Suppressor macrophage treated with lipopolysaccharide for 4 hours (primary cell): ENCODE measurements at regions not wholly inside any gene's neighbourhood (a gene's known extent, or its start where the extent isn't known, plus 50 kb on each side); places are given as distances from the start of the nearest gene placed in this dataset.
"Not testable (repeated sequence)": the region's sequence is repeated elsewhere in the genome, so short reads cannot be mapped to it uniquely, and the experiment has no call there.

ENCODE experiments used
- DNase-seq: peaks from one replicate; pipeline ENCODE4 v3.0.0-alpha.2; 2020

DNA sequence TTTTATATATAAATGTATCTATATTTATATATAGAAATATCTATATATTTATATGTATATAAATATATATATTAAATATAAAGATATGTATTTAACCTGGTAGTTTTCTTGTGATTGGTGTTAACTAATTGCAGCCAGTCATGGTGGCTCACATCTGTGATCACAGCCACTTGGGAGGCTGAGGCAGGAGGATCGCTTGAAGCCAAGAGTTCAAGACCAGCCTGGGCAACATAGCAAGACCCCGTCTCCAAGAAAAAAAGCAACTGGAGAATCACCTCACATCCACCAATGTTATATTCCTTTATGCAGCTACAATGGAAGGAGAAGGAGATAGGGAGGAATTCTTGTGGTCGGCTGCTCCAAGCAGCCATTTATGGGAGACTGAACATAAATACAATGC lies 224.9 kb downstream of the BAMBI start:
- no peak for DNase-seq

DNA sequence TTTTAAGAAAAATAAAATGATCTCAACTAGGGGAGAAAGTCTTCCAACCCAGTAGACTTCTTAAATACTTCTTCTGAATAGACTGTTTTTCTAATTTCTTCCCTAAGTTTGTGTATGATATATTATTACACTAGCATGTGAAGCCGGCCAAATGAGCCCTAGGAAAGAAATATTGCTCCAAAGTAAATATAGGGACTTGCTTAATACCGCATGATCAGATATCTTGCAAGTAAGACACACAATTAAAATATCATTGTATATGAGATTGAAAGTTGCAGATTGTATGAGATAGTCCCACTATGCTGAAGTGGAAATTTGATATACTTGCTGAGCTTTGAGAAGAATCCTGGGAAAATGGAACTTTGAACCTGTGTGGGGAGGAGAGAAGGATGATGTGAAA lies 225.7 kb downstream of the BAMBI start:
- DNase-seq = no peak

DNA sequence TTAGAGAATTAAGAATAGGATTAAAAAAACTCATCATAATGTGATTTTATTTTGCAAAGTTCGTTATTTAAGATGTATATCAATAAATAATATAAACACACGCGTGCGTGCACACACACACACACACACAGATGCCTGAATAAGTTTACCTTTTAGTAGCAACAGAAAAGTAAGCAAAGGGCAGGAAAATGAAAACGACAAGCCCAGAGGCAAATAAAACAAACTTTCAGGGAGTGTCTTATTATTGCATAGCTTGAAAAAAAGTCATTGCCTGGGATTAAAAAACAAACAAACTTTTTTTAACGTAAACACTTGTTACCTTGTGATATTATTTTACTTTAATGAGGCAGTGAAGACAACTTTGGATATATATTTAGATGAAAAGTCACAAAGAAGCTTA lies 226.4 kb downstream of the BAMBI start:
- no peak for DNase-seq

DNA sequence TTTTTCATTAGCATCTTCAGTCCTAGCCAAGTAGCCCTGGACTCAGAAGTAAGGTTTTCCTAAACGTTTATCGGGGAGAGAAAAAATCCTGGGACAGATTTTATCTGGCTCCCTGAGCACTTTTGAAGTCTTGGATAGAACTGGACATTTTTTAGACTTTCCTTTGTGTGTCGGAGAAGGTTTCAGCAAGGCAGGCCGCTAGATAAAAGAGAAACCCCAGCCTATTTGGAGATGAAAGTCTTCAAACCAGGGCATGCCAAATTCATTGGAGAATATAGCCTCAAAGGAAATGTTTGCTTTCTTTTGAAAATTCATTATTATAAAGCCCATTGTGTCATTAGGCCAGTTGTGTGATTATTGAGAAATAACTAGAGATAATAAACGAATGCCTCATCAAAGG lies 228.1 kb downstream of the BAMBI start:
- DNase-seq = no peak

DNA sequence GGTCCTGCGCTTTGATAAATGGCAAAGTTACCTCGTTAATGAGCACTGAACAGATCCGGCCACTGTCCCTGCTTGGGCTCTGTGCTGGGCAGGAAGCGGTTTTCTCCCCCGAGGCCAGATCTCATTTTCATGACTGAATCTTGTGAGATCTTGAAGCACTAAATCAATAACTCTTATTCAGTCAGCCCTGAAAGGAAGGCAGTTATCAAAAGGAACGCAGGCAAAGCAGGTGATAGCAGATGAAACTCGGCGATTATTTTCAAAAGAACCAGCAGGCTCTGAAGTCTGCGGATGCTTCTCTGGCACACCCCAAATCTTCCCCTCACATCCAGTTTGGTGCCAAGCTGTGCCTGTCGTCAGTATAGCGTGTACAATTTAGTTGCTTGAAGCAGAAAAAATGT lies 228.7 kb downstream of the BAMBI start:
- no peak for DNase-seq

DNA sequence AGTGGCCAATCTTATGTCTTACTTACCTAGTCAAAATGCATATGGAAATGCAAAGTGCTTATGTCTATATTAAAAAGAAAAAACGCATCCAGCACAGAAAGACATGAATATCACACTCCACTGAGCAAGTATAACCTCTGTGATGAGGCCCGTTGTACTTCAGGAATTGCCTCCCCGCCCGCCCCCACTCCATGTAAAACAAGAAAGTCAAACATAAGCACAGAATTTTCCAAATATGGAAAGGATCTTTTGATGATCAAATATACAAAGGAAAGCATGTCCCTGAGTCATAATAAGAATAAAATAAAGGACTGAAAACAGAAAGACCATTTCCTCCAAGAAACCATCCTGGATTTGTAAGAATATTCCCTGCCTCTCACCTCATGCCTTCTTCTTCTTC lies 229.1 kb downstream of the BAMBI start:
- DNase-seq = no peak

DNA sequence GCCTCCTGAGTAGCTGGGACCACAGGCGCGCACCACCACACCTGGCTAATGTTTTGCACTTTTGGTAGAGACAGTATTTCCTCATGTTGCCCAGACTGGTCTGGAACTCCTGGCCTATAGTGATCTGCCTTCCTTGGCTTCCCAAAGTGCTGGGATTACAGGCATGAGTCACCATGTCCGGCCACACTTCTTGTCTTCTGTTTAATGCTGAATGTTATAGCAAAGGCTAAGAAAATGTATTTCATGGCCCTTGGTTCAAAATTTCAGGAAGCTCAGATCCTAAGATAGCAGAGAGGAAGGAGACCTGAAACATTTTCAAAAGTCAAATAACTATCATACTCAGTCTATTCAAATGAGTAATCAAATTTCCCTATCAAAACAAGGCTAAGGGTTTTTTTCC lies 229.6 kb downstream of the BAMBI start:
- DNase-seq = no peak

DNA sequence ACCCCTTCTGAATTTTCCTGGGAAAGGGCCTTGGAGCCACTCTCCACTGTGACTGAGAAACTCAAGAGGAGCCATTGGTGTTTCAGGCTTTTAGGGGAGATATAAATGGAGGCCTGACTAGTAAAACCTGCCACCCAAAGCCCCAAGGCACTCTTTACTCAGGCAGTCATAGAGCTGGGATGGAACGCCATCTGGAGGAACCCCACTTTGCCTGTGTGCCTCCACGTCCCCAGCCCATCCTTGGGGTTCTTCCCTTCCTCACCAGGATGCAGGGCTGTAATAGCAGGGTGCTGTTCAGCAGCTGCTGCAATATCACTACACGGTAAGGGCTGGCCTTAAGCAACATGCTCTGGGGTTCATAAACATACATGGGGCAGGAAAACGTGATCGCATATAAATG lies 232.6 kb downstream of the BAMBI start:
- DNase-seq = no peak

DNA sequence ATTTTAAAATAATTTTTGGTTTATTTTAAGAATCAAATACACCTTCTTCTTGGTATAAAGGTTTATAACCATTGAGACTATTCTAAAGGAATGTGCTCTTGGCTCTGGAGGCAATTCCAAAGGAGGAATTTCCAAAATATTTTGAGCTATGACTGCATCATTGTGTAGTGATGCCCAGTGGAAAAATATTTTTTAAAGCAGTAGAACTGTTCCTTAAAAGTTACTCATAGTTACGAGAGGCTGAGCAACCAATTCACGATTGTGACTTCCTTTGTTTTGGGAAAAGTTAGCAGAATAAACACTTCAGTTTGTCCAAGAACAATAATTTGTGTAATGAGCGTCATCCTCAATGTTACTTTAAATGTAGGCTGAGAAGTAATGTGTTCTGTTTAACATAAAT lies 233.6 kb downstream of the BAMBI start:
- no peak for DNase-seq

DNA sequence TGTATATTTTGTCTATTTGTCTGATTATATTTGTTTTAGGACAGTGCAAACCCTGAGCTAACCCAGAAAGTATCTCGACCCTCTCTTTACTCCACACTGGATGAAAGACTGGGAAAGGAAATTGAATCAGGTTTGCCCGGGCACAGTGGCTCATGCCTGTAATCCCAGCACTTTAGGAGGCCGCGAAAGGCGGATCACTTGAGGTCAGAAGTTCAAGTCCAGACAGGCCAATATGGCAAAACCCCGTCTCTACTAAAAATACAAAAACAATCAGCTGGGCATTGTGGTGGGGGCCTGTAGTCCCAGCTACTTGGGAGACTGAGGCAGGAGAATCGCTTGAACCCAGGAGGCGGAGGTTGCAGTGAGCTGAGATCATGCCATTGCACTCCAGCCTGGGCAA lies 234.2 kb downstream of the BAMBI start:
- not testable (repeated sequence) for DNase-seq

DNA sequence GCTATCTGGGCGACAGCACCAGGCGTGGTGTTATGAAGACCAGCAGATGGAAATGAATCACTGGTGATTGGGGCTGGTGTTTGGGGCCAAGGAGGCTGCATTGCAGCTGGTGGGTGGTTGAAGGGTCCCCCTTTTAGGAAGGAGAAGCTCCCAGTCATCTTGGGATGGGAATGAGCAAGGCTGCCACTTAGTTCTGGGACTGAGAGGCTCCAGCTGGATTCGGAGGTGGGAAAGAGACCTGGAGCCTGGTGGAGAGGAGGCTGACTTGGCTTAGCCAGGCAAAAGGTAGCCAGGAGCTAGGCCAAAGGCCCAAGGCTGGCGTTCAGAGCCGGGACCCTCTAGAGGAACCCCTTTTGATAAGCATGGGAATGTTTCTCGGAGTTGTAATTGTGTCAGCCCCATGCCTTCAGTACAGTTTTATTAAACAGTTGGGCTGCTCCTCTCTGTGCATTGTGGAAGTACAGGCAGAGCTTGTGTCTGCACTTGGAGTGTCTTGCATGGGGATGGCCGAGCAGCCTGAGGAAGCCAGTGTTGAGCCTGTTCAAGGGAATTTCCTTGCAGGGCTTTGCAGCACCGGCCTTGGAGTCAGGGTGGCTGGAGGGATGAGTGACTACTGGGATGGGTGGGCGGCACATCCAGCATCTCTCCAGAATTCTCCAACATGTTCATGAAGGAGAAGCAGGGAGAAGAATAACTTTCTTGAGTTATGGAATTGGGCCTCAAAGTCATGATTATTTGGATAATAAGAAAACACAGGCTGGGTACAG lies 234.9 kb downstream of the BAMBI start:
- DNase-seq = no peak

DNA sequence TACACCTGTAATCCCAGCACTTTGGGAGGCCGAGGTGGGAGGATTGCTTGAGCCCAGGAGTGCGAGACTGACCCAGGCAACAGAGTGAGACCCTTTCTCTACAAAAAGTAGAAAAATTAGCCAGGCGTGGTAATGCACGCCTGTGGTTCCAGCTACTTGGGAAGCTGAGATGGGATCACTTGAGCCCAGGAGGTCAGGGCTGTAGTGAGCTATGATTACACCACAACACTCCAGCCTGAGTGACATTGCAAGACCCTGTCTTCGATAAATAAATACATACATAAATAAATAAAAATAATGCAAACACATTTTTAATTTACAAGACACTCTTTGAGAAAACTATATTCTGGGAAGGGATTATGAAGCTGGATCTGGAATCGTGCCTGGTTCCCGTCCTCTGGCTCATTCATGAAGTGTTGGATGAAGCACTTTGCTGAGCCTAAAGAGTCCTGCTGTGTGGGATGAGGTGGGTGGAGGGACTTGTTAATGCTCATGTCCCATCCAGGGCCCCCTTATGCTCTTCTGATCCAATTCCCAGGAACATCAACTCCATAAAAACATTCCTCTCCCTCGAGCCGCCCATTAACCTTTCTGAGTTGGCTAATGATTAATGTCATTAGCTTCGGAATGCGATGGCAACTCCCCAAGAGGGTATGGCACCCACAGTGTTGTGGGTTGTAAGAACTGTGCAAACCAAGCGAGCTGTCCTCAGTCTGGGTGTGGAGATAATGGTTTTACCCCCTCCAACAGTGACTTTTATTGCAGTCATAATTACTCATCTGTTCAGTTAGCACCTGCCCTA lies 236.3 kb downstream of the BAMBI start:
- DNase-seq = no peak

DNA sequence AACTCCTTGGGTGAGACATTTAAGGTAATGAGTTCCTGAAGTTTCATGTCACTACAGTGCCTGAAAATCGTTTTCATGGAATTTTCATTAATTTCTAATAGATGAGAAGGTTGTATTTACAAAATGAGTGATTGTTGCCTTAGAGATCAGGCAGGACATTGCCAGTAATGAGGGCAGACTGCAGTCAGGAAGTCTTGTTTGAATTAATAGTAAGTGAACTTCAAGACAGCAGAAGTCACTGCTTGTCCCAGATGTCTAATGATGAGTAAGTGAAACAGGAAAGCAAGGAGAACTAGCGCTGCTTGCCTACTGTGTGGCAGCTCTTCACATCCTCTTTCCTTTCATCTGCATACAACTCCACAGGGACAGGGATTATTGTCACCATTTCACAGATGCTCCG lies 237.4 kb downstream of the BAMBI start:
- DNase-seq = no peak

DNA sequence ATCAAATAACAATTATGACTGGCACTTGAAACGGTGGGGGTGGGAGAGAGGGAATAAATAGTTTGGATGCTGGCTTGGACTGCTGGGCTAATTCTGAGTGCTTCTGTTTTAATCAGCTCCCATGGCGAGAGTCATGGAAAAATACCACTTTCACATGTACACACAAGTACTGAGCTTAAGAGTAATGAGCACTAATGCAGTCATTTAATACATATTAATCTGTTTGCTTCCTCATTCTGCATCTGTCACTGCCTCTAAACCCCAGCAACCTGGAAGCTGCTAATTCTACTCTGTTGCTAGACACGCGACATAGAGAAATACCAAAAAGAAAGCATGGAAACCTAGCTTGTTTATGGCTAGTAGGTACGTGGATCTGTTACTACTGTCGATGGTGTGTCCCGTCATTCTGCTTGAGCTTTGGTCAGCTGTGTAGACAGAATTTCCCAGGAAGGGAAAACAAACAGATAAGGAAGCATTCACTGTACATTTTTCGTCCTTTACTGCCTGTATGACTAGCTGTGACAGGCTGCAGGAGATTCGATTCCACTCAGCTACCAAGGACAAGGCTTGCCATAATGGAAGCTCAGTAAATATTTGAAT lies 238.8 kb downstream of the BAMBI start:
- DNase-seq = no peak

DNA sequence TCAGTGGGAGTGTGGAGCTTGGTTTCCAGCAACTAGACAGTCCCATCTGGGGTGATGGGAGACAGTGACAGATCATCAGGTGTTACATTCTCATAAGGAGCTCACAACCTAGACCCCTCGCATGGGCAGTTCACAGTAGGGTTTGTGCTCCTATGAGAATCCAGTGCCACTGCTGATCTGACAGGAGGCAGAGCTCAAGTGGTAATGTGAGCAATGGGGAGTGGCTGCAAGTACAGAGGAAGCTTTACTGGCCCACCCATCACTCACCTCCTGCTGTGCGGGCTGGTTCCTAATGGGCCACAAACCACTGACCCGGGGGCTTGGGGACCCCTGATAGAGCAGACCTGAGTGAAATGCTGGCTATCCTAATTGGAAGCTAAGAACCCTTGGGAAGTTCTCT lies 242.8 kb downstream of the BAMBI start:
- DNase-seq = no peak

DNA sequence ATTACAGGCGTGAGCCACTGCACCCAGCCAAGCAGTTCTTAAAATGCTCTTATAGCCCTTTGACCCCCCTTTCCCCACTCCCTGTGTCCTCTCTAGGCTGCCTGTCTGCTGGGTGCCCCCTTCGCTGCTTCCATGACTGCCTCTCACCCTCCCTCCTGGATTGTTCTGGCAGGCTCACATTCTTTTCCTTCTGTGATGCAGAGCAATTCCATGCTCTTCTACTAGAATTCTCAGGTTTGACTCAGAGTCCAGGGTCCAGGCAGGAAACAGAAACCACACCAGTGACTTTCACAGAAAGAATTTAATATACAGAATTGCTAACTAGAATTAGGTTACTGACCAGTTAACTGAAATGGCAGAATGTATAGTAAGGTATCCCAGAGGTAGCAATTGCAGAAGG lies 244.8 kb downstream of the BAMBI start:
- DNase-seq = no peak

DNA sequence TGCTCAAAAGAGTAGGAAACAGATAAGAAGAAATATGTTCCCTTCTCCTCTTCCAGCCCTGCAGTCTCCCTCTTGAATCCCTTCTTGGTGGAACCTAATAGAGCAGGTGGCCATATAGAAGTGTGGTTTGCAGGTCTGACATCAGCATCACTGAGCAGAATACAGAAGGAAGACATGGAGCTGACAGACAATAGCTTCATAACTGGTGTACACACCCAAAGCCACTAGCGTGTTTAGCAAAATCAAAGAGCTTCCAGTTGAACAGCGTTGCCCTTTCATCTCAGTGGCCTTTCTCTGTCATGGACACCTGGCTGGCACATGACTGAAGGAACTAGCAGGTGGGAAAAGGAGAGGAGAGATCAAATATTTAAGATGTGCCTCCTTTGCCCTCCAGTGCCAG lies 245.5 kb downstream of the BAMBI start:
- no peak for DNase-seq

DNA sequence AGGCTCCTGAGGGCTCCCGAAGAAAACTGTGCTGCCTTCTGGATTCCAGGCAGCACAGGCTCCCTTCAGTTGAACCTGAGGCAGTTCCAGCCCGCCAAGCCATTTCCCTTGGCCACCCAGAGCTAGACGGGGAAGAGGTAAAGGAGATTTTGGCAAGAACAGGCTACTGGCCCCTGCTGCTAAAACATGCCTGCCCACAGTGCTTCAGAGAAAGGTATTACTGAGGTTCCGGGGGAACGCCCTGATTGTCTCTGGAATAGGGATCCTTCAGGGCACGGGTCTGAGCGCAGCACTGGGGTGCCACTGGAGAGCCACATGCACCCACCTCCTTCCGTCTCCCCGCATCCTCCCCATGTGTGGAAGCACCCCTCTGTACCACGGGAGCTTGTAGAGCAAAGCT lies 247.4 kb downstream of the BAMBI start:
- no peak for DNase-seq

DNA sequence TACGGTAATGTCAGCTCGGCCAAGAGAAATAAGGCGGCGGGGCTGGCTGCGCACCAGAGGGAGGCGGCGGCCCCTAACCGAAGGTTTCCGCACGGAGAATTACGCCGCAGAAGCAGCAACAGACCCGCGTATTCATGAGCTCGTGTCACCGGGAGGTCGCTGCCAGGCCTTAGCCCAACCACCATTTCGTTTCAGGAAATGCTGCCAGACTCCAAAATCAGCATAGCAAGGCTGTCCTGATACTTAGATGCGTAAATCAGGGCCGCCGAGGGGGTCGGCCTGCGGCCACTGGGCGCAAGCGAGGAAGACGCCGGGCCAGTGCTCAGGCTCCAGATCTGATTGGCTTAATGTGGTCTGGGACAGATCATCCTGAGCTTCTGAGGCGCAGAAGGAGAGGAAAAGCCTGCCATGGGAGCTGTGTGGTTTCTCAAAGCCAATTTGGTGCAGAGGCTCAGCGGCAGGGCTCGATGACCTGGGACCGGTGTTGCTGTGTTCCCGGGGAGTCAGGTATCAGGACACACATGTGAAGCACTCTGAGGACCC lies 247.9 kb downstream of the BAMBI start:
- no peak for DNase-seq

DNA sequence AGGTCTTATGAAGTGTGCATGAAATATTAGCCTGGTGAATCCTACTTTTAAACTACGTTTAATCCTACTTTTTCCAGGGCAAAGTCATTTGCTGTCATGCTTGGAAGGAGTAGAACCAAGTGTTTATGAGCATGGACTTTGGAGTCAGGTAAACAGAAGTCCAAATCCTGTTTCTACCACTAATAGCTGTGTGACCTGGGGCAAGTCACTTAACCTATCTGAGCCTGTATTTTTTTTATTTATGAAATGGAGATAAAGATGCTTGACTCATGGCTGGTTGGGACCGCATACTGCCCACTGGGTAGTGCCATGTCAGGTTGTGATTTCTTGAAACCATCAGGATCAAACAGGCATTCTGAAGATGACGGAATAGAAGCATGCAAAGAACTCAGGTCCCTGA lies 249.6 kb downstream of the BAMBI start:
- DNase-seq = no peak

DNA sequence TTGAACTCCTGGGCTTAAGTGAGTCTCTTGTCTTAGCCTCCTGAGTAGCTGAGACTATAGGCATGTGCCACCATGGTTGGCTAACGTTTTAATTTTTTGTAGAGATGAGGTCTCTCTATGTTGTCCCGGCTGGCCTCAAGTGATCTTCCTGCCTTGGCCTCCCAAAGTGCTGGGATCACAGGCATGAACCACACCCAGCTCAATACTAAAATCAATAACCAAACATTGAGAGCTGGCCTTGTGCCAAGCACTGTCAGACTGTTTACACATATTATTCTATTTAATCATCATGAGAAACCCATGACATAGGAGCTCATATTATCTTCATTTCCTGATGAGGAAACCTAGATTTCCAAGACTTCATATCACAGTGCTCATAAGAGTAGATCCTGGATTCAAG lies 251.2 kb downstream of the BAMBI start:
- no peak for DNase-seq

DNA sequence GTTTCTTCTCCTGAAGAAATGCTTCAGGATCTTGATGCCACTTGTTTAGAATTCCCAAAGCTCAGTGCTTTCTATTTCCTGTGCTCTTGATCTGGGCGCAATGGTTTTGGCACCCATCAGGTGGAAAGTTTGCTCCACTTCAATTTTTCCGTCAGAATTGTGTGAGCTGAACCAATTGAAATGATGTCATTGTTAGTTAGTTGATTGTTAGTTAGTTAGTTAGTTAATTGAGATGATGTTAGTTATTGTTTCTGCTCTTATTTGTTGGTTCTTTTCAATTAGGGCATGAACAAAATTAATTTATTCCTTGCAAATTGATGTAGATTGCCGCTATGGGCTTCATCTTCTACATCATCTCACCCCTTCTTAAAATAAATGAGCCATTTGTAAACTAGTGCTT lies 252.6 kb downstream of the BAMBI start:
- DNase-seq = no peak

DNA sequence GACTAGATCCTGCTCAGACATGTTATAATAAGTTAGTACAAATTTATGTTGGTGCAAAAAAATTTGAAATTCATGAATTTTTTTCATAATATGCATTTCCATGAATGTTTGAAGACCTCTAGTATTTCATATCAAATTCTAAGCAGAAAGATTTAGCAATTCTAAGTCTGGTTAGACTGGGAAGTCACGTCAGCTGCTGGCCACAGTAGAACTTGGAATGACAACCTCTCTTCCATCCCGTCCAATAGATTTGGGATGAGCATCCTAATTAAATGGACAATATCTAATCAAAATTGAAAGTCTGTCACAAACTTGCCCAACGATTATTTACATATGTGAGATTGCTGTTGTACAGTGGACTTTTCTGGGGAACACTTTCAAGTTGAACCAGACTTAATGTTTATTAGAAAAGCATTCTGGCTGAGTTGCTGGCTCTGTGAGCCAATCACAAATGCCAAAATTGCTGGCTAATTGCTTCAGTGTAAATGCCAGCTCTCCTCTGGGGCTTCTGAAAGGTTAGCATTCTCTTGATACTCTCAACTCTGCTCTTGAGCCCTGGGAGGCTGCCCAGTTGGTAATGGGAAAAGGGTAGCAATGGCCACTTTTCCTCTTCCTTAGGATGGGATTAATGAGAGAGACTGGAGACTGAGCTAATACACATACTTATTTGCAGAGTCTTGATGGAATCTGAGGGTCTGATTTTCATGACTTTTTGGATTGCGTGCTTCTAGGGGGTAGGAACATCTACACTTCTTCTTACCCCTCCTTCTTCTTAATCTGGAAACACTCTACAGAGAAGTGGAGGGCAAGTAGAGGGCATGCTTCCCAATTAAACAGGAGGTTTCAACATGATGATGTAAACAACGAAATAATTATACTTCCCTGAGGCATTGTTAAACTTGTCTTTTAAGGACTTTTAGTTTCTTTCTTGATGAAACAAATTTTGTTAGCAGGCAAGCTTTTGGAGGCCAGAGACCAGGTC lies 253.5 kb downstream of the BAMBI start:
- no peak for DNase-seq
